ENCODE measurements at regions not wholly inside any gene's neighbourhood (a gene's known extent, or its start where the extent isn't known, plus 50 kb on each side); places are given as distances from the start of the nearest gene placed in this dataset.

GRCh38 chr20:52896348-52896747 lies 75.8 kb upstream of the TSHZ2 start:
- H3K9me3 ChIP-seq: no peaks in the 10 kb centered on the region
- no peak overlapping the region for H3K4me3 ChIP-seq
- DNase-seq: no peak
- H3K27me3 ChIP-seq: no peaks in the 10 kb centered on the region
- TF ChIP-seq, protein P1, sequence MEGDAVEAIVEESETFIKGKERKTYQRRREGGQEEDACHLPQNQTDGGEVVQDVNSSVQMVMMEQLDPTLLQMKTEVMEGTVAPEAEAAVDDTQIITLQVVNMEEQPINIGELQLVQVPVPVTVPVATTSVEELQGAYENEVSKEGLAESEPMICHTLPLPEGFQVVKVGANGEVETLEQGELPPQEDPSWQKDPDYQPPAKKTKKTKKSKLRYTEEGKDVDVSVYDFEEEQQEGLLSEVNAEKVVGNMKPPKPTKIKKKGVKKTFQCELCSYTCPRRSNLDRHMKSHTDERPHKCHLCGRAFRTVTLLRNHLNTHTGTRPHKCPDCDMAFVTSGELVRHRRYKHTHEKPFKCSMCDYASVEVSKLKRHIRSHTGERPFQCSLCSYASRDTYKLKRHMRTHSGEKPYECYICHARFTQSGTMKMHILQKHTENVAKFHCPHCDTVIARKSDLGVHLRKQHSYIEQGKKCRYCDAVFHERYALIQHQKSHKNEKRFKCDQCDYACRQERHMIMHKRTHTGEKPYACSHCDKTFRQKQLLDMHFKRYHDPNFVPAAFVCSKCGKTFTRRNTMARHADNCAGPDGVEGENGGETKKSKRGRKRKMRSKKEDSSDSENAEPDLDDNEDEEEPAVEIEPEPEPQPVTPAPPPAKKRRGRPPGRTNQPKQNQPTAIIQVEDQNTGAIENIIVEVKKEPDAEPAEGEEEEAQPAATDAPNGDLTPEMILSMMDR (IDR thresholded peaks at IDR 0.05): no peak
- TF ChIP-seq POLR2A (IDR thresholded peaks at IDR 0.05) (no peak), EP300 (IDR thresholded peaks at IDR 0.05; ENCODE audit: low read depth) (no peak), POLR2AphosphoS5 (IDR thresholded peaks at IDR 0.05) (no peak)
- H3K27ac ChIP-seq: no peak overlapping the region
- H3K36me3 ChIP-seq: no peaks in the 10 kb centered on the region
- intact Hi-C loops (cut with DNase I; ENCODE audit: low total_unique reads) (no loop called here), in situ Hi-C loops (cut with MboI; ENCODE audit: low pct_ligation_motif_present in 1 of 4, low pct_unique_long_range_greater_than_20kb in 1 of 4, low sequenced_read_pairs in 3 of 4) (no loop called here)
- no peaks in the 10 kb centered on the region for H3K4me1 ChIP-seq
- WGBS, 2 donors (ENCODE audit: low coverage in 1 of 2): 17 to 40% methylated on average over 1 to 3 of the region's 3 CpGs

DNA sequence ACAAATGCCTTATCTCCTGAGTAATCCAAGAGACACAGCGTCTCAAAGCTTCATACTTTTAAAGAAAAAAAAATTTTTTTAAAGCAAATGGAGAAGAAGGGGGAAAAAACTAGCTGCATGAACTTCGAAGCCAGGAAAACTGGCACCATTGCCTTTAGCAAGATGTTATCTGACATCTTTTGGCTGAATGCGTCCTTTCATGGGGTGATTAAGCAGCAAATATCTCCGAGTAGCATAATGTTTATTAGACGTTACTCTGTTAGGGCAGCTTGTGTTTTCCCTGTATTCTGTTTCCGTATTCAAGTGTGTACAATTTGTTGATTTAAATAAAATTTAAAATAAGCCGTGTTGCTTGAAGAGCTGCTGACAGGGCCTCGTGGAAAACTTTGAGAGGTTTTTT lies 76.5 kb upstream of the TSHZ2 start:
- Histone ChIP-seq H3K4me1 (no peaks in the 10 kb centered on the region), H3K27me3 (no peaks in the 10 kb centered on the region), H3K9me3 (no peaks in the 10 kb centered on the region), H3K36me3 (no peaks in the 10 kb centered on the region), H3K27ac (no peak overlapping the region), H3K4me3 (no peak overlapping the region)
- no peak for TF ChIP-seq EP300 (IDR thresholded peaks at IDR 0.05; ENCODE audit: low read depth)
- TF ChIP-seq, protein P1 (IDR thresholded peaks at IDR 0.05): no peak
- no peak for TF ChIP-seq POLR2A (IDR thresholded peaks at IDR 0.05)
- no peak for TF ChIP-seq POLR2AphosphoS5 (IDR thresholded peaks at IDR 0.05)
- in situ Hi-C loops (cut with MboI; ENCODE audit: low pct_ligation_motif_present in 1 of 4, low pct_unique_long_range_greater_than_20kb in 1 of 4, low sequenced_read_pairs in 3 of 4): no loop called here
- no peak for DNase-seq
- intact Hi-C loops (cut with DNase I; ENCODE audit: low total_unique reads): no loop called here
- 65 to 69% methylated on average over 8 of the region's 8 CpGs for WGBS, 2 donors (ENCODE audit: low coverage in 1 of 2)

DNA sequence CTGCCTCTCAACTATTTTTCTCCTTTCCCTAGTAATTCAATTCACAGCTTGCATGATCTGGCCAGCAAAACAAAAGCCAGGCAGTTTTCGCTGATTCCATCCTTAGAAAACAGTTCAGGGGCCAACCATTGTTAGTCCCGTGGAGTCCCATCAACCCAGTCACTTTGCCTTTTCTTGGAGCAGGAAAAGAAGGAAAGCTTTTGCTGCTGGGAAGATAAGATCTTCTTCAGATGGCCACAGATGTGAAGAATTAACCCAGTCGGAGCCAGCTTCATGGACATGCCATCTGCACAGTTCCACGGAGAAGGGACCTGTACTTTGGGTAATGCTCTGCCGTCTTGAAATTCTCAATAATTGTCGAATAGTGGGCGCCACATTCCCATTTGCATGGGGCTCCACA lies 76.9 kb upstream of the TSHZ2 start:
- Histone ChIP-seq H3K36me3 (no peaks in the 10 kb centered on the region), H3K4me3 (no peak overlapping the region), H3K27me3 (no peaks in the 10 kb centered on the region), H3K9me3 (no peaks in the 10 kb centered on the region), H3K4me1 (no peaks in the 10 kb centered on the region), H3K27ac (no peak overlapping the region)
- intact Hi-C loops (cut with DNase I; ENCODE audit: low total_unique reads) (no loop called here), in situ Hi-C loops (cut with MboI; ENCODE audit: low pct_ligation_motif_present in 1 of 4, low pct_unique_long_range_greater_than_20kb in 1 of 4, low sequenced_read_pairs in 3 of 4) (no loop called here)
- no peak for TF ChIP-seq POLR2AphosphoS5 (IDR thresholded peaks at IDR 0.05)
- DNase-seq: no peak
- WGBS, 2 donors (ENCODE audit: low coverage in 1 of 2): 68 to 72% methylated on average over 3 to 7 of the region's 7 CpGs

DNA sequence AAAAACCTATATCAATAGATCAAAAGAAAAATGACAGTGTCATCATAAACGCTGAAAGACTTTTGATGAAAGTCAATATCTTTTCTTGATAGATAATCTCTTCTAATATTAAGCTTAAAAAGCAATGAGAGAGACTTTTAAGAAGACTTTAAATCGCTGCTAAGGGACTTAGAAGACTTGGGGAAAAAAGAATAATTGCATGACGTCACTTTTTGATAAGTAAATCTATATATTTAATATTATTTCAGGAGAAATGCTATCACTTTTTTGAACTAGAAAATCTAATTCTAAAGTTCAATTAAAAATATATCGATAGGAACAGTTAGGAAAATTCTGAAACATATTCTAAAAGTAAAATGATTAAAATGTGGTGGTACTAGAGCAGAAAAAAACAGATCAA lies 78.7 kb upstream of the TSHZ2 start:
- H3K27me3 ChIP-seq: no peaks in the 10 kb centered on the region
- intact Hi-C loops (cut with DNase I; ENCODE audit: low total_unique reads): no loop called here
- no peak overlapping the region for H3K27ac ChIP-seq
- in situ Hi-C loops (cut with MboI; ENCODE audit: low pct_ligation_motif_present in 1 of 4, low pct_unique_long_range_greater_than_20kb in 1 of 4, low sequenced_read_pairs in 3 of 4): no loop called here
- no peak for DNase-seq
- WGBS, 2 donors (ENCODE audit: low coverage in 1 of 2): 65 to 78% methylated on average over 4 of the region's 4 CpGs
- no peaks in the 10 kb centered on the region for H3K4me1 ChIP-seq
- no peak for TF ChIP-seq POLR2A (IDR thresholded peaks at IDR 0.05)
- TF ChIP-seq EP300 (IDR thresholded peaks at IDR 0.05; ENCODE audit: low read depth): no peak
- no peak for TF ChIP-seq POLR2AphosphoS5 (IDR thresholded peaks at IDR 0.05)
- TF ChIP-seq, protein P1 (IDR thresholded peaks at IDR 0.05): no peak
- no peaks in the 10 kb centered on the region for H3K36me3 ChIP-seq
- no peak overlapping the region for H3K4me3 ChIP-seq
- H3K9me3 ChIP-seq: no peaks in the 10 kb centered on the region

GRCh38 chr20:52892023-52892422 lies 80.1 kb upstream of the TSHZ2 start:
- in situ Hi-C loops (cut with MboI; ENCODE audit: low pct_ligation_motif_present in 1 of 4, low pct_unique_long_range_greater_than_20kb in 1 of 4, low sequenced_read_pairs in 3 of 4): no loop called here

More at GRCh38 chr20:52892023-52892422, 80.1 kb upstream of the TSHZ2 start:
- 82% methylated on average over 2 of the region's 2 CpGs; no CpG with 5 or more reads in 1 of the 2 donors for WGBS, 2 donors (ENCODE audit: low coverage in 1 of 2)
- Histone ChIP-seq H3K36me3 (no peaks in the 10 kb centered on the region), H3K4me1 (no peaks in the 10 kb centered on the region), H3K27ac (no peak overlapping the region), H3K4me3 (no peak overlapping the region), H3K27me3 (no peaks in the 10 kb centered on the region), H3K9me3 (no peaks in the 10 kb centered on the region)
- DNase-seq: no peak
- intact Hi-C loops (cut with DNase I; ENCODE audit: low total_unique reads): no loop called here
- TF ChIP-seq EP300 (IDR thresholded peaks at IDR 0.05; ENCODE audit: low read depth) (no peak), POLR2AphosphoS5 (IDR thresholded peaks at IDR 0.05) (no peak), POLR2A (IDR thresholded peaks at IDR 0.05) (no peak)
- TF ChIP-seq, protein P1 (IDR thresholded peaks at IDR 0.05): no peak
